ENCODE measurements at regions not wholly inside any gene's neighbourhood (a gene's known extent, or its start where the extent isn't known, plus 50 kb on each side); places are given as distances from the start of the nearest gene placed in this dataset.
"Not testable (repeated sequence)": the region's sequence is repeated elsewhere in the genome, so short reads cannot be mapped to it uniquely, and the experiment has no call there.

- DNase-seq: no peak
Observed at GRCh38 chr13:97520061-97520460, 86.1 kb downstream of the RAP2A start.

- no peak for DNase-seq
Observed at GRCh38 chr13:97520866-97521265, 86.9 kb downstream of the RAP2A start.

GRCh38 chr13:97521726-97522125 is 87.8 kb downstream of the RAP2A start:
- DNase-seq: no peak

- no peak for DNase-seq
Observed at GRCh38 chr13:97522243-97522642, 88.3 kb downstream of the RAP2A start.

- no peak for DNase-seq
Observed at GRCh38 chr13:97526556-97526955, 92.6 kb downstream of the RAP2A start.

GRCh38 chr13:97528518-97528917 is 94.5 kb downstream of the RAP2A start:
- DNase-seq: no peak

- DNase-seq: no peak
Observed at GRCh38 chr13:97534540-97534939, 100.6 kb downstream of the RAP2A start.

GRCh38 chr13:97535614-97536013 is 101.6 kb downstream of the RAP2A start:
- DNase-seq: no peak

- DNase-seq: no peak
Observed at GRCh38 chr13:97537110-97537509, 103.1 kb downstream of the RAP2A start.

GRCh38 chr13:97538203-97538602 is 104.2 kb downstream of the RAP2A start:
- DNase-seq: no peak

GRCh38 chr13:97539651-97540610 is 106.0 kb downstream of the RAP2A start:
- no peak for DNase-seq

- DNase-seq: no peak
Observed at GRCh38 chr13:97540696-97541095, 106.7 kb downstream of the RAP2A start.

GRCh38 chr13:97542102-97542685 is 108.2 kb downstream of the RAP2A start:
- DNase-seq: no peak

GRCh38 chr13:97544031-97544765 is 110.2 kb downstream of the RAP2A start:
- DNase-seq: no peak

GRCh38 chr13:97544971-97545499 is 111.1 kb downstream of the RAP2A start:
- DNase-seq: not testable (repeated sequence)

- no peak for DNase-seq
Observed at GRCh38 chr13:97548138-97548537, 114.2 kb downstream of the RAP2A start.

- DNase-seq: no peak
Observed at GRCh38 chr13:97548711-97549110, 114.7 kb downstream of the RAP2A start.

GRCh38 chr13:97549201-97549600 is 115.2 kb downstream of the RAP2A start:
- DNase-seq: no peak

GRCh38 chr13:97554496-97554895 is 120.5 kb downstream of the RAP2A start:
- no peak for DNase-seq

- DNase-seq: no peak
Observed at GRCh38 chr13:97555034-97555433, 121.1 kb downstream of the RAP2A start.

- DNase-seq: no peak
Observed at GRCh38 chr13:97559030-97559429, 125.1 kb downstream of the RAP2A start.

- DNase-seq: no peak
Observed at GRCh38 chr13:97559981-97560380, 126.0 kb downstream of the RAP2A start.

- DNase-seq: no peak
Observed at GRCh38 chr13:97561182-97561581, 127.2 kb downstream of the RAP2A start.
